Neural progenitor cell (in vitro differentiated cells): ENCODE measurements at regions not wholly inside any gene's neighbourhood (a gene's known extent, or its start where the extent isn't known, plus 50 kb on each side); places are given as distances from the start of the nearest gene placed in this dataset.

Experiments used
- CTCF ChIP-seq: fragments of 200-600 bp; sonication (generic); IDR thresholded peaks from 2 replicates; pipeline ENCODE4 v1.5.1; 2017; ENCODE audit warnings: antibody characterized with exemption, mild to moderate bottlenecking
- EZH2 ChIP-seq: fragments of 200-600 bp; sonication (generic); IDR thresholded peaks from 2 replicates; pipeline ENCODE4 v1.6.1; 2017; ENCODE audit warnings: antibody characterized with exemption, mild to moderate bottlenecking, moderate library complexity

DNA sequence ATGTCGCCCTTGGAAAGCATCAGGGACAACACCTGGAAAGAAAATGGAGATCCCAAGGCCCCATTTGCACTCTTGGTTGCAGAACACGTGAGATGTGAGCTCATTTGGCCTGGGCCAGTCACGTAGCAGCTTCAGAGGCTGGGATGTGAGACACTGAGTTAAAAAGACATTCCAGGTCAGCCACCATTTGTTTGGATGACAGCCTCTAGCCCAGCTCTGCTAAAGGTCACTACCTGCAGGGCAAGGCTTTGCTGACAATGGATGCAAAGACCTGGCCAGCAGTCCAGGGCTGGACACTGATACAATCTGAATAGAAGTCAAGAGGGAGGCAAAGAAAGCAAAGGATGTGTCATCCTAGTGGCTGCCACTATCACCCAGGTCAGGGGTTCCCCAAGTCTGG, 83.9 kb upstream of the LRPPRC start:
- TF ChIP-seq CTCF: no peak
- TF ChIP-seq EZH2: no peak
